ENCODE measurements at regions not wholly inside any gene's neighbourhood (a gene's known extent, or its start where the extent isn't known, plus 50 kb on each side); places are given as distances from the start of the nearest gene placed in this dataset.
A peak's percentile ranks its signal among the peaks of the same experiment; 100 is the strongest.

- Histone ChIP-seq H3K4me2 (ENCODE audit: low read length) (no peak overlapping the region), H3K4me1 (ENCODE audit: low read length) (no peaks in the 10 kb centered on the region), H3K4me3 (ENCODE audit: low read length) (no peak overlapping the region), H2AFZ (ENCODE audit: low read depth, low read length) (no peak overlapping the region), H4K20me1 (ENCODE audit: insufficient read depth, low read length) (no peaks in the 10 kb centered on the region), H3K9ac (ENCODE audit: low read length) (no peak overlapping the region), H3K36me3 (replicated peaks; ENCODE audit: low read depth, low read length) (peaks cover 3% of the 10 kb centered on the region), H3K9me3 (ENCODE audit: insufficient read depth, low read length) (0 out of 2 replicates have a peak, but pooled peaks cover 6% of the 10 kb centered on the region), H3K79me2 (ENCODE audit: low read length) (no peaks in the 10 kb centered on the region), H3K27me3 (ENCODE audit: low read depth, low read length) (no peaks in the 10 kb centered on the region), H3K27ac (ENCODE audit: low read length) (no peak overlapping the region)
- no peak for TF ChIP-seq EZH2phosphoT487 (IDR thresholded peaks at IDR 0.05; ENCODE audit: low read depth)
- TF ChIP-seq CTCF (IDR thresholded peaks at IDR 0.05; ENCODE audit: low read depth, low read length): no peak
Observed at GRCh38 chr1:239858529-239858928, 233.2 kb upstream of the FMN2 start.

- Histone ChIP-seq H2AFZ (ENCODE audit: low read depth, low read length) (no peak overlapping the region), H3K4me1 (ENCODE audit: low read length) (no peaks in the 10 kb centered on the region), H3K79me2 (ENCODE audit: low read length) (no peaks in the 10 kb centered on the region), H3K4me2 (ENCODE audit: low read length) (no peak overlapping the region), H3K27me3 (ENCODE audit: low read depth, low read length) (no peaks in the 10 kb centered on the region), H3K9ac (ENCODE audit: low read length) (no peak overlapping the region), H3K9me3 (ENCODE audit: insufficient read depth, low read length) (0 out of 2 replicates have a peak, but pooled peaks cover 6% of the 10 kb centered on the region), H4K20me1 (ENCODE audit: insufficient read depth, low read length) (no peaks in the 10 kb centered on the region), H3K36me3 (replicated peaks; ENCODE audit: low read depth, low read length) (no peaks in the 10 kb centered on the region), H3K27ac (ENCODE audit: low read length) (no peak overlapping the region), H3K4me3 (ENCODE audit: low read length) (no peak overlapping the region)
- TF ChIP-seq EZH2phosphoT487 (IDR thresholded peaks at IDR 0.05; ENCODE audit: low read depth) (no peak), CTCF (IDR thresholded peaks at IDR 0.05; ENCODE audit: low read depth, low read length) (no peak)
Observed at GRCh38 chr1:239861985-239862384, 229.7 kb upstream of the FMN2 start.

- Histone ChIP-seq H3K79me2 (ENCODE audit: low read length) (no peaks in the 10 kb centered on the region), H3K9ac (ENCODE audit: low read length) (no peak overlapping the region), H3K27me3 (ENCODE audit: low read depth, low read length) (no peaks in the 10 kb centered on the region), H4K20me1 (ENCODE audit: insufficient read depth, low read length) (no peaks in the 10 kb centered on the region), H3K4me2 (ENCODE audit: low read length) (no peak overlapping the region), H2AFZ (ENCODE audit: low read depth, low read length) (0 out of 2 replicates have a peak overlapping the region, but pooled peaks have one; percentile 57), H3K4me1 (ENCODE audit: low read length) (no peaks in the 10 kb centered on the region), H3K4me3 (ENCODE audit: low read length) (no peak overlapping the region), H3K9me3 (ENCODE audit: insufficient read depth, low read length) (no peaks in the 10 kb centered on the region), H3K27ac (ENCODE audit: low read length) (no peak overlapping the region), H3K36me3 (replicated peaks; ENCODE audit: low read depth, low read length) (no peaks in the 10 kb centered on the region)
- TF ChIP-seq EZH2phosphoT487 (IDR thresholded peaks at IDR 0.05; ENCODE audit: low read depth) (no peak), CTCF (IDR thresholded peaks at IDR 0.05; ENCODE audit: low read depth, low read length) (no peak; the same call in 1 of the 2 replicates)
Observed at GRCh38 chr1:239868058-239868832, 223.4 kb upstream of the FMN2 start.

GRCh38 chr1:239870194-239870593 is 221.5 kb upstream of the FMN2 start:
- Histone ChIP-seq H3K9me3 (ENCODE audit: insufficient read depth, low read length) (no peaks in the 10 kb centered on the region), H3K27ac (ENCODE audit: low read length) (no peak overlapping the region), H3K79me2 (ENCODE audit: low read length) (no peaks in the 10 kb centered on the region), H3K9ac (ENCODE audit: low read length) (no peak overlapping the region), H2AFZ (ENCODE audit: low read depth, low read length) (no peak overlapping the region), H3K36me3 (replicated peaks; ENCODE audit: low read depth, low read length) (no peaks in the 10 kb centered on the region), H3K4me1 (ENCODE audit: low read length) (no peaks in the 10 kb centered on the region), H3K4me2 (ENCODE audit: low read length) (no peak overlapping the region), H3K27me3 (ENCODE audit: low read depth, low read length) (no peaks in the 10 kb centered on the region), H4K20me1 (ENCODE audit: insufficient read depth, low read length) (no peaks in the 10 kb centered on the region), H3K4me3 (ENCODE audit: low read length) (no peak overlapping the region)
- TF ChIP-seq EZH2phosphoT487 (IDR thresholded peaks at IDR 0.05; ENCODE audit: low read depth) (no peak), CTCF (IDR thresholded peaks at IDR 0.05; ENCODE audit: low read depth, low read length) (no peak)
